Panc1 (cell line): ENCODE measurements at regions not wholly inside any gene's neighbourhood (a gene's known extent, or its start where the extent isn't known, plus 50 kb on each side); places are given as distances from the start of the nearest gene placed in this dataset.

ENCODE experiments used
- ATAC-seq: fragments of 200-7000 bp; cut with Tn5 transposase; 2 replicates; pipeline ENCODE4 v1.9.1; 2020; ENCODE audit warnings: mild to moderate bottlenecking, moderate library complexity
- BruUV-seq: library from RNA; stranded (reverse); fragments of 400-500 nt; replicated peaks from 2 replicates; lab custom pipeline; 2021; lab: Mats Ljungman, UMichigan
- CTCF ChIA-PET: fragments of 300-600 bp; sonication (Branson Sonifier 250); formaldehyde crosslinking; loops from one replicate; lab custom pipeline; 2022; ENCODE audit warnings: antibody characterized with exemption; lab: Charles Lee
- POLR2A ChIA-PET: fragments of 300-600 bp; sonication (Branson Sonifier 250); formaldehyde crosslinking; loops from one replicate; lab custom pipeline; 2022; ENCODE audit warnings: antibody characterized with exemption; lab: Charles Lee
- DNase-seq: peaks from one replicate; pipeline ENCODE4 v3.0.0-alpha.2; 2010; ENCODE audit warnings: low read depth, low spot score
- H3K27ac ChIP-seq: 2 replicates; pipeline ENCODE4 v1.5.1; 2011; ENCODE audit warnings: mild to moderate bottlenecking, low read length, inconsistent platforms
- H3K27me3 ChIP-seq: fragments of 200-500 bp; sonication (Bioruptor generic); 2 replicates; pipeline ENCODE4 v1.6.0; 2014; ENCODE audit warnings: low read length, inconsistent platforms; ENCODE audit not compliant: control insufficient read depth, insufficient read depth
- H3K36me3 ChIP-seq: fragments of 200-500 bp; sonication (Bioruptor generic); 2 replicates; pipeline ENCODE4 v1.5.1; 2014; ENCODE audit warnings: inconsistent platforms, mild to moderate bottlenecking, low read length, moderate library complexity; ENCODE audit not compliant: control insufficient read depth, insufficient read depth
- H3K4me1 ChIP-seq: 2 replicates; pipeline ENCODE4 v1.5.1; 2011; ENCODE audit warnings: inconsistent platforms, mild to moderate bottlenecking, low read length, moderate library complexity; ENCODE audit not compliant: control insufficient read depth, insufficient read depth
- H3K4me3 ChIP-seq, 2 experiments: 2 replicates each; pipeline ENCODE4 v1.5.1; 2011 to 2012; ENCODE audit warnings: low read depth in 2 of 2, low read length in 2 of 2, mild to moderate bottlenecking in 2 of 2, inconsistent platforms in 1 of 2, moderate library complexity in 1 of 2
- H3K9me3 ChIP-seq: fragments of 200-500 bp; sonication (Bioruptor generic); 2 replicates; pipeline ENCODE4 v1.5.1; 2014; ENCODE audit warnings: low read depth, mild to moderate bottlenecking, inconsistent platforms, low read length, moderate library complexity; ENCODE audit not compliant: control insufficient read depth, insufficient read depth
- POLR2AphosphoS5 ChIP-seq: IDR thresholded peaks from 2 replicates; pipeline ENCODE4 v1.6.1; 2012; ENCODE audit warnings: mild to moderate bottlenecking, low read depth, low read length, moderate library complexity
- SIN3A ChIP-seq: IDR thresholded peaks from 2 replicates; pipeline ENCODE4 v1.6.1; 2012; ENCODE audit warnings: low read depth, mild to moderate bottlenecking, low read length, moderate library complexity, borderline replicate concordance; ENCODE audit not compliant: insufficient read depth
- TCF7L2 ChIP-seq: IDR thresholded peaks from 2 replicates; pipeline ENCODE4 v1.6.1; 2011; ENCODE audit warnings: mild to moderate bottlenecking, low read depth, low read length, inconsistent platforms
- in situ Hi-C: cut with HindIII; loops from 2 replicates; pipeline ENCODE4 v1.10.0; 2016; ENCODE audit warnings: low sequenced_read_pairs, low pct_unique_long_range_greater_than_20kb
- intact Hi-C: fragments of 100-400 bp; cut with micrococcal nuclease; formaldehyde crosslinking; loops from one replicate; pipeline ENCODE4 v1.10.0; 2022; ENCODE audit not compliant: unreplicated experiment
- TF ChIP-seq, protein P1 (sequence below): fragments of 450-650 bp; IDR thresholded peaks from 2 replicates; pipeline ENCODE4 v1.5.1; 2017; ENCODE audit warnings: mild to moderate bottlenecking
- TF ChIP-seq, protein P2 (sequence below), 2 experiments: IDR thresholded peaks; 2 replicates each; pipeline ENCODE4 v1.6.1; 2011 to 2012; ENCODE audit warnings: low read depth in 2 of 2, control low read depth in 1 of 2, low read length in 1 of 2, mild to moderate bottlenecking in 1 of 2, moderate library complexity in 1 of 2; ENCODE audit not compliant: insufficient read depth in 1 of 2

DNA sequence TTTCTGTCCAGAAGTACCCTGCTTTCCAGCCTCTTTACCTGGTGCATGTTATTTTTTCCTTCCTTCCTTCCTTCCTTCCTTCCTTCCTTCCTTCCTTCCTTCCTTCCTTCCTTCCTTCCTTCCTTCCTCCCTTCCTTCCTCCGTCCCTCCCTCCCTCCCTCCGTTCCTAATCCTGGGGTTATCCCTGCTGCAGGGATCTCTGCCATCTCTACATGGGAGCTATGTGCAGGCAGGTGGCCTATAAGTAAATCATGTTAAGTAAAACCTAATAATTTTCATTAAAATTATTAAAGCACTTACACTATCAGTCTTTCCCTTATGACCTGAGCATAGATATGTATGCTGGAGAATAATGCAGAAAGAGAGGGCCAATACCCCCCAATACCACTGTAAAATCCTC is 351.9 kb downstream of the ZSWIM6 start:
- no peaks in the 10 kb centered on the region for H3K4me1 ChIP-seq
- no peaks in the 10 kb centered on the region for H3K36me3 ChIP-seq
- POLR2A ChIA-PET = no interaction called here
- H3K27me3 ChIP-seq = peaks cover 12% of the 10 kb centered on the region
- no peak overlapping the region for H3K27ac ChIP-seq
- CTCF ChIA-PET = no interaction called here
- no TSS peak for BruUV-seq
- H3K4me3 ChIP-seq = no peak overlapping the region
- in situ Hi-C loops = no loop called here
- no peak for ATAC-seq
- TF ChIP-seq, protein P1, sequence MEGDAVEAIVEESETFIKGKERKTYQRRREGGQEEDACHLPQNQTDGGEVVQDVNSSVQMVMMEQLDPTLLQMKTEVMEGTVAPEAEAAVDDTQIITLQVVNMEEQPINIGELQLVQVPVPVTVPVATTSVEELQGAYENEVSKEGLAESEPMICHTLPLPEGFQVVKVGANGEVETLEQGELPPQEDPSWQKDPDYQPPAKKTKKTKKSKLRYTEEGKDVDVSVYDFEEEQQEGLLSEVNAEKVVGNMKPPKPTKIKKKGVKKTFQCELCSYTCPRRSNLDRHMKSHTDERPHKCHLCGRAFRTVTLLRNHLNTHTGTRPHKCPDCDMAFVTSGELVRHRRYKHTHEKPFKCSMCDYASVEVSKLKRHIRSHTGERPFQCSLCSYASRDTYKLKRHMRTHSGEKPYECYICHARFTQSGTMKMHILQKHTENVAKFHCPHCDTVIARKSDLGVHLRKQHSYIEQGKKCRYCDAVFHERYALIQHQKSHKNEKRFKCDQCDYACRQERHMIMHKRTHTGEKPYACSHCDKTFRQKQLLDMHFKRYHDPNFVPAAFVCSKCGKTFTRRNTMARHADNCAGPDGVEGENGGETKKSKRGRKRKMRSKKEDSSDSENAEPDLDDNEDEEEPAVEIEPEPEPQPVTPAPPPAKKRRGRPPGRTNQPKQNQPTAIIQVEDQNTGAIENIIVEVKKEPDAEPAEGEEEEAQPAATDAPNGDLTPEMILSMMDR = no peak
- TF ChIP-seq POLR2AphosphoS5 (no peak), TCF7L2 (no peak), SIN3A (no peak)
- TF ChIP-seq, protein P2, sequence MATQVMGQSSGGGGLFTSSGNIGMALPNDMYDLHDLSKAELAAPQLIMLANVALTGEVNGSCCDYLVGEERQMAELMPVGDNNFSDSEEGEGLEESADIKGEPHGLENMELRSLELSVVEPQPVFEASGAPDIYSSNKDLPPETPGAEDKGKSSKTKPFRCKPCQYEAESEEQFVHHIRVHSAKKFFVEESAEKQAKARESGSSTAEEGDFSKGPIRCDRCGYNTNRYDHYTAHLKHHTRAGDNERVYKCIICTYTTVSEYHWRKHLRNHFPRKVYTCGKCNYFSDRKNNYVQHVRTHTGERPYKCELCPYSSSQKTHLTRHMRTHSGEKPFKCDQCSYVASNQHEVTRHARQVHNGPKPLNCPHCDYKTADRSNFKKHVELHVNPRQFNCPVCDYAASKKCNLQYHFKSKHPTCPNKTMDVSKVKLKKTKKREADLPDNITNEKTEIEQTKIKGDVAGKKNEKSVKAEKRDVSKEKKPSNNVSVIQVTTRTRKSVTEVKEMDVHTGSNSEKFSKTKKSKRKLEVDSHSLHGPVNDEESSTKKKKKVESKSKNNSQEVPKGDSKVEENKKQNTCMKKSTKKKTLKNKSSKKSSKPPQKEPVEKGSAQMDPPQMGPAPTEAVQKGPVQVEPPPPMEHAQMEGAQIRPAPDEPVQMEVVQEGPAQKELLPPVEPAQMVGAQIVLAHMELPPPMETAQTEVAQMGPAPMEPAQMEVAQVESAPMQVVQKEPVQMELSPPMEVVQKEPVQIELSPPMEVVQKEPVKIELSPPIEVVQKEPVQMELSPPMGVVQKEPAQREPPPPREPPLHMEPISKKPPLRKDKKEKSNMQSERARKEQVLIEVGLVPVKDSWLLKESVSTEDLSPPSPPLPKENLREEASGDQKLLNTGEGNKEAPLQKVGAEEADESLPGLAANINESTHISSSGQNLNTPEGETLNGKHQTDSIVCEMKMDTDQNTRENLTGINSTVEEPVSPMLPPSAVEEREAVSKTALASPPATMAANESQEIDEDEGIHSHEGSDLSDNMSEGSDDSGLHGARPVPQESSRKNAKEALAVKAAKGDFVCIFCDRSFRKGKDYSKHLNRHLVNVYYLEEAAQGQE (IDR thresholded peaks at IDR 0.05; ENCODE audit: insufficient read depth in 1 of 2, low read depth in 2 of 2, low read length in 1 of 2) = no peak
- H3K9me3 ChIP-seq = no peaks in the 10 kb centered on the region
- no peak for DNase-seq
- intact Hi-C loops = no loop called here

GRCh38 chr5:61686491-61687257 is 354.6 kb downstream of the ZSWIM6 start:
- peaks cover 12% of the 10 kb centered on the region for H3K27me3 ChIP-seq
- intact Hi-C loops = no loop called here
- H3K36me3 ChIP-seq = no peaks in the 10 kb centered on the region
- H3K4me3 ChIP-seq = no peak overlapping the region
- in situ Hi-C loops = no loop called here
- DNase-seq = no peak
- H3K9me3 ChIP-seq = no peaks in the 10 kb centered on the region
- no peaks in the 10 kb centered on the region for H3K4me1 ChIP-seq
- CTCF ChIA-PET = no interaction called here
- BruUV-seq = no TSS peak
- H3K27ac ChIP-seq = no peak overlapping the region
- TF ChIP-seq, protein P2 (IDR thresholded peaks at IDR 0.05; ENCODE audit: insufficient read depth in 1 of 2, low read depth in 2 of 2, low read length in 1 of 2) = no peak
- TF ChIP-seq SIN3A (no peak), TCF7L2 (no peak), POLR2AphosphoS5 (no peak)
- TF ChIP-seq, protein P1 = no peak
- ATAC-seq = no peak
- POLR2A ChIA-PET = no interaction called here
